AG09309 (cell line): ENCODE measurements at regions not wholly inside any gene's neighbourhood (a gene's known extent, or its start where the extent isn't known, plus 50 kb on each side); places are given as distances from the start of the nearest gene placed in this dataset.
"Not testable (repeated sequence)": the region's sequence is repeated elsewhere in the genome, so short reads cannot be mapped to it uniquely, and the experiment has no call there.

Experiments
- DNase-seq: peaks from one replicate; pipeline ENCODE4 v3.0.0-alpha.2; 2010; ENCODE audit warnings: low read depth
- H3K4me3 ChIP-seq: 2 replicates; pipeline ENCODE4 v1.5.1; 2011; ENCODE audit warnings: mild to moderate bottlenecking, low read depth, low read length, moderate library complexity; ENCODE audit not compliant: control insufficient read depth
- CTCF ChIP-seq: IDR thresholded peaks from 2 replicates; pipeline ENCODE4 v1.5.1; 2011; ENCODE audit warnings: mild to moderate bottlenecking, low read depth, low read length, inconsistent platforms; ENCODE audit not compliant: insufficient read depth, control insufficient read depth; ENCODE audit errors: missing control alignments

GRCh38 chr12:23375621-23376020 is 573.8 kb downstream of the SOX5 start:
- DNase-seq: no peak
- no peak for TF ChIP-seq CTCF

DNA sequence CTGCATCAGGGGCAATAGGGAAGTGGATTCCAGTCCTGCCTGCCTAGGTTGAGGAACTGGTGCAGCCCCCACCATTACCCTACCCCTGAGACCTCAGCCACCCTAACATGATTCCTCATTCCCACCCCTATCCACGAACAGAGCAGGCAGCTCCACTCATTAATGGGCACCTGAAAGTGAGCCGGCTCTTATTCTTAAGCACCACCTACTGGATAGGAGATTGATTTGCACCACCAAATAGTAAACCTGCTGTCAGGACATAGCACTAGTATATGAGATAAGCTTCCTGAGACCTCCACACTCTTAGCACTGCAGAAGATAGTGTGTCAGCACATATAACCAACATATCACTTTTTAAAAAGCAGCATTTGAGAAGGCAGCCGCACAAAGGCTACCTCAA is 573.2 kb downstream of the SOX5 start:
- H3K4me3 ChIP-seq: no peak overlapping the region
- DNase-seq: no peak
- no peak for TF ChIP-seq CTCF

More at GRCh38 chr12:23375621-23376020, 573.8 kb downstream of the SOX5 start:
- no peak overlapping the region for H3K4me3 ChIP-seq

GRCh38 chr12:23380419-23381100 is 568.9 kb downstream of the SOX5 start:
- H3K4me3 ChIP-seq: no peak overlapping the region
- no peak for TF ChIP-seq CTCF
- no peak for DNase-seq

- not testable (repeated sequence) for DNase-seq, H3K4me3 ChIP-seq
Observed at GRCh38 chr12:23388898-23389297, 560.6 kb downstream of the SOX5 start.

- not testable (repeated sequence) for DNase-seq, H3K4me3 ChIP-seq
Observed at GRCh38 chr12:23389315-23389714, 560.2 kb downstream of the SOX5 start.

- H3K4me3 ChIP-seq: no peak overlapping the region
- TF ChIP-seq CTCF: no peak
- no peak for DNase-seq
Observed at GRCh38 chr12:23399402-23399933, 550.0 kb downstream of the SOX5 start.

DNA sequence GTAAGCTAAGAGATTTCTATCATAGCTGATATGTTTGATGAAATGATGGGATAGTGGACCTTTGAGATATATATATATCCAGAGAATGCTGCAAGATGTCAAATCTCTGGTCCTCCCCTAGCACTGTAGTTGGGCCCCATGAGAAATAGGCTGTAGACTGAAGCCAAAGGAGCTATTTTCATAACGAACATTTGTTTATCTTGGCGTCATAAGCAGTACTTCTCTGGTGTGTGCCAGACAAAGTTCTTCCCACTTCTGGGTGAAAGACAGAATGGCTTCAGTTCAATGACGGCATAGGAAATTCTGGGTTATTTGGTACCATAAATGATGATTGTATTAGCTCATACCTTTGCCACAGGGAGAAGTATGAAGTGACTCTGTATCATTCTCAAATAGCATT is 534.3 kb downstream of the SOX5 start:
- H3K4me3 ChIP-seq: no peak overlapping the region
- no peak for DNase-seq
- no peak for TF ChIP-seq CTCF

GRCh38 chr12:23421556-23421955 is 527.9 kb downstream of the SOX5 start:
- TF ChIP-seq CTCF: no peak
- no peak overlapping the region for H3K4me3 ChIP-seq
- DNase-seq: no peak
